Head of caudate nucleus (tissue), 42 donors: ENCODE measurements at regions not wholly inside any gene's neighbourhood (a gene's known extent, or its start where the extent isn't known, plus 50 kb on each side); places are given as distances from the start of the nearest gene placed in this dataset.
"Not testable (repeated sequence)": the region's sequence is repeated elsewhere in the genome, so short reads cannot be mapped to it uniquely, and the experiment has no call there.

Source experiments
- DNase-seq, 42 donors: peaks; one replicate each; pipeline versions ENCODE4 v3.0.0 to v3.0.0-alpha.2; 2020 to 2021; ENCODE audit warnings: mixed read lengths in 7 of 42
- intact Hi-C: fragments of 100-400 bp; cut with DNase I; formaldehyde crosslinking; loops from one replicate; pipeline ENCODE4 v1.15.0; 2022

- DNase-seq = no peak
- intact Hi-C loops = no loop called here
Observed at GRCh38 chr6:128631031-128631430, 110.6 kb upstream of the PTPRK start.

GRCh38 chr6:128630213-128630612, 109.8 kb upstream of the PTPRK start:
- DNase-seq = no peak
- intact Hi-C loops = no loop called here

- intact Hi-C loops = no loop called here
- DNase-seq = no peak
Observed at GRCh38 chr6:128617285-128617684, 96.9 kb upstream of the PTPRK start.

- intact Hi-C loops = no loop called here
- DNase-seq = no peak
Observed at GRCh38 chr6:128616342-128616741, 95.9 kb upstream of the PTPRK start.

GRCh38 chr6:128606611-128607010, 86.2 kb upstream of the PTPRK start:
- intact Hi-C loops = no loop called here
- DNase-seq = no peak

- intact Hi-C loops = no loop called here
- DNase-seq = peak in 5 of 42 donors; percentile 1 to 38 (median 12)
Observed at GRCh38 chr6:128605961-128606360, 85.6 kb upstream of the PTPRK start.

- intact Hi-C loops = no loop called here
- DNase-seq = no peak
Observed at GRCh38 chr6:128601060-128601459, 80.7 kb upstream of the PTPRK start.

GRCh38 chr6:128600397-128600951, 80.1 kb upstream of the PTPRK start:
- intact Hi-C loops = no loop called here
- DNase-seq = peak in 22 of 42 donors; percentile 4 to 69 (median 25)

- no peak for DNase-seq
- intact Hi-C loops = no loop called here
Observed at GRCh38 chr6:128599036-128599435, 78.6 kb upstream of the PTPRK start.

GRCh38 chr6:128598571-128598970, 78.2 kb upstream of the PTPRK start:
- intact Hi-C loops = no loop called here
- DNase-seq = no peak

- intact Hi-C loops = no loop called here
Observed at GRCh38 chr6:128597956-128598355, 77.6 kb upstream of the PTPRK start.

GRCh38 chr6:128597004-128597403, 76.6 kb upstream of the PTPRK start:
- intact Hi-C loops = no loop called here
- DNase-seq = no peak

More at GRCh38 chr6:128597956-128598355, 77.6 kb upstream of the PTPRK start:
- no peak for DNase-seq

GRCh38 chr6:128595544-128595943, 75.1 kb upstream of the PTPRK start:
- intact Hi-C loops = no loop called here
- DNase-seq = no peak

GRCh38 chr6:128586095-128586494, 65.7 kb upstream of the PTPRK start:
- no peak for DNase-seq
- intact Hi-C loops = no loop called here

- DNase-seq = no peak
- intact Hi-C loops = no loop called here
Observed at GRCh38 chr6:128580224-128581110, 60.1 kb upstream of the PTPRK start.

GRCh38 chr6:128575254-128575653, 54.9 kb upstream of the PTPRK start:
- intact Hi-C loops, DNase-seq: not testable (repeated sequence)

- intact Hi-C loops = no loop called here
- DNase-seq = no peak
Observed at GRCh38 chr6:128574402-128574801, 54.0 kb upstream of the PTPRK start.

- no peak for DNase-seq
- intact Hi-C loops = no loop called here
Observed at GRCh38 chr6:128573036-128573435, 52.6 kb upstream of the PTPRK start.

GRCh38 chr6:128572294-128572693, 51.9 kb upstream of the PTPRK start:
- no peak for DNase-seq
- intact Hi-C loops = no loop called here

GRCh38 chr6:128570680-128571063, 50.3 kb upstream of the PTPRK start:
- intact Hi-C loops = no loop called here

More at GRCh38 chr6:128570680-128571063, 50.3 kb upstream of the PTPRK start:
- no peak for DNase-seq
